Retinal pigment epithelial cell (primary cell): ENCODE measurements at regions not wholly inside any gene's neighbourhood (a gene's known extent, or its start where the extent isn't known, plus 50 kb on each side); places are given as distances from the start of the nearest gene placed in this dataset.

Source experiments
- DNase-seq: peaks from one replicate; pipeline ENCODE4 v3.0.0-alpha.2; 2010; ENCODE audit warnings: low read depth
- H3K4me3 ChIP-seq: 2 replicates; pipeline ENCODE4 v1.5.1; 2011; ENCODE audit warnings: mild to moderate bottlenecking, low read length, control low read depth, moderate library complexity
- TF ChIP-seq, protein P1 (sequence below): conservative IDR thresholded peaks from 2 replicates; pipeline ENCODE4 v1.5.1; 2011; ENCODE audit warnings: low read depth, low read length, control low read depth, inconsistent platforms

DNA sequence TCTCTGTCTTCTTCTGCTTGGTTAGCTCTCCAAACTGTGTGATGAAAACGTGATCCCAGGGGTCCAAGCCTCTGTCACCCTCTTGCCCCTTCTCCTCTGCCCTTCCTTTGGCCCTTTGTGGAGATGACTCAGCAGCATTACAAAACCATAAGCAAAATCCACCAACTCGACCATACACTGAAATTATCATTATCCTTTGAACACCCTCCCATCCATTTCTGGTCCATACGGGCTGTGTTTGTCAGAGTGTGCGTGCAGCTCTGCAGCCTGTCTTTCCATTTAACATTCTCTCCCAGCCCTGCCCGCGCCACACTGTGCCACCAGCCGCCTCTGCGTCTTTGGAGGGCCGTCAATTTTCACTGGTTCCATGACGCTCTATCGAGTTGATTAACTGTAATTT, 69.2 kb downstream of the SLC25A47 start:
- TF ChIP-seq, protein P1, sequence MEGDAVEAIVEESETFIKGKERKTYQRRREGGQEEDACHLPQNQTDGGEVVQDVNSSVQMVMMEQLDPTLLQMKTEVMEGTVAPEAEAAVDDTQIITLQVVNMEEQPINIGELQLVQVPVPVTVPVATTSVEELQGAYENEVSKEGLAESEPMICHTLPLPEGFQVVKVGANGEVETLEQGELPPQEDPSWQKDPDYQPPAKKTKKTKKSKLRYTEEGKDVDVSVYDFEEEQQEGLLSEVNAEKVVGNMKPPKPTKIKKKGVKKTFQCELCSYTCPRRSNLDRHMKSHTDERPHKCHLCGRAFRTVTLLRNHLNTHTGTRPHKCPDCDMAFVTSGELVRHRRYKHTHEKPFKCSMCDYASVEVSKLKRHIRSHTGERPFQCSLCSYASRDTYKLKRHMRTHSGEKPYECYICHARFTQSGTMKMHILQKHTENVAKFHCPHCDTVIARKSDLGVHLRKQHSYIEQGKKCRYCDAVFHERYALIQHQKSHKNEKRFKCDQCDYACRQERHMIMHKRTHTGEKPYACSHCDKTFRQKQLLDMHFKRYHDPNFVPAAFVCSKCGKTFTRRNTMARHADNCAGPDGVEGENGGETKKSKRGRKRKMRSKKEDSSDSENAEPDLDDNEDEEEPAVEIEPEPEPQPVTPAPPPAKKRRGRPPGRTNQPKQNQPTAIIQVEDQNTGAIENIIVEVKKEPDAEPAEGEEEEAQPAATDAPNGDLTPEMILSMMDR, result no peak
- no peak overlapping the region for H3K4me3 ChIP-seq
- DNase-seq, result no peak

DNA sequence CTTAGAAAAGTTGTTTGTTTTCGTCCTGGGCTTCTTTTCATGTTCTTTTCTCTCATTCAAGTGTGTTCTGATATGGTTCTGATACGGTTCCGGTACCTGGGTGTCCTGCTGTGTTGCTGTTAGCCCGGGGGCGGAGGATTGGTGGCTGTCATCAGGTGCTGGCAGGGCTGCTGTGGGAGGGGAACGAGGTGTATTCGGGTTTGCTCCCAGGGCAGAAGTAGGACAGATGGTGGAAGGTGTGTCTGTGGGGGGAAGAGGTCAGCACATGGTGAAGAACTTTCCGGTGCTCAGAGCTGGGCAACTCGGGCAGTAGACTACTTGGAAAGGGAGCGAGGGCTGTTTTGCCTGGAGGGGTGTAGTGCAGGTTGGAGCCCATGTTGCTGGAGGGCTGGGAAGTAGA, 70.2 kb downstream of the SLC25A47 start:
- TF ChIP-seq, protein P1, result no peak
- H3K4me3 ChIP-seq, result no peak overlapping the region
- DNase-seq, result no peak

DNA sequence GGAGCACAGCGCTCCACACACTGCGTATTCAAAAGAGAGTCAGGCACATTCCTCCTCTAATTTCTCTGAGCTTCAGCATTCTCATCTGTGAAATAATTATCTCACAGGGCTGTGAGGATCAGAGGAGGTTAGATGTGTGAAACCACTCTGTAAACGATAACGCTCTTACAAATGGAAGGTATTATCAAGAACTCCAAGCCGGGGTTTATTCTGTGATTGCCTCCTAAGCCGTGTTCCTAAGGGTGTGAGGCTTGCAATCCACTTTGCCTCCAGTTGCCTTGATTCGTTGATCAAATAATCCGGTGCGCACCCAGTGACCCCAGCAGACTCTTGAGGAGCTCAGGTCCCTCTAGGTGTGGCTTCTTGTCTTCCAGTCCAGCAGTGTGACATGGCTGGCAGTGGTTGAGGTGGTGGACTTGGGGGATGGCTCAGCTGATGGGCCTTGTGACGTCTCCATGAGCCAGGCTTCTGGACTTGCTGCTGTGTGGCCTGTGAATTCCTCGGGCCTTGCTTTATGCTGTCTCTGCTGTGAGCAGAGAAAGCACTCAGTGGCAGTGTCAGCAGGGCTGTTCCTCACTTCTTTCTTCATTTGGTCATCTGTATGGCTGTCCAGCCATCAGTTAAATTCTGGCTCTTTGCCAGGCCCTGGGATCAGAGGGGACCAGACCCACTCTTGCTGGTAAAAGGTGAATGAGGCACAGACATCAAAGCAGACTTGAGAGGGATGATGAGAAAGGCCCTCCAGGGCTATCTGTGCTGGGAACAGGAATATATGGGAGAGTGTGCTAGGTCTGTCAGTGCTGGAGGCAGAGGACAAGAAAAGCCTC, 71.0 kb downstream of the SLC25A47 start:
- TF ChIP-seq, protein P1, result no peak
- H3K4me3 ChIP-seq, result no peak overlapping the region
- DNase-seq, result no peak

DNA sequence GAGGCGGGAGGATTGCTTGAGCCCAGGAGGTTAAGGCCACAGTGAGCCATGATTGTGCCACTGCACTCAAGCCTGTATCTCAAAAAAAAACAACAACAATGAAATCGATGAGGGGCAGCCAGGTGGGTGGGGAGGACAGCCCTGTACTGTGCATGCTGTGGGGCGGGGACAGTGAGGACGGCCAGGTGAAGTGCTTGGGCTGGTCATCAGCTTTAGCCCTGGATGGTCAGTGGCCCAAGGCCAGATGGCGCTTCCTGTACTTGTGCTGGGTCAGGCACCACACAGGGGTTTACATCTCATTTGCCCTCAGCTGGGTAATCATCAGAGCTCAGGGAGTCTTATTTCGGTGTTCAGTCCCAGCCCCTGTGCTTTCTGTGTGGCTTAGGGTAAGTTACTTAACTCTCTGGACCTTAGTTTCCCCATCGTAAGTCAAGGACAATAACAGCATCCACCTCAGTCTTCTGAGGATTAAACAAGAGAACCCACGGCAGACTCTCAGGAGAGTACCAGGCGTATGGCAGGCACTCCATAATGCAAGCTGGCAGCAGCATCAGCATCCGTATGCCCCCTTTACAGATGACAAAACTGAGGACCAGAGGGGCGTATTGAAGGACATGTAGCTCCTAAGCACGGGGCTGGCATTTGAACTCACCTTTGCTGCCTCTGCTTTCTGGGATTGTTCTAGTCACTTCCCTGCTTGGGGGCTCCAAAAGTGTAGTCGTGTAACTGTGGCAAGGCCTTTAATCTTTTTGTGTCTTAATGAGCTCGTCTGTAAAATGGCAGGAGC, 71.9 kb downstream of the SLC25A47 start:
- no peak overlapping the region for H3K4me3 ChIP-seq
- TF ChIP-seq, protein P1, result no peak
- DNase-seq, result no peak

DNA sequence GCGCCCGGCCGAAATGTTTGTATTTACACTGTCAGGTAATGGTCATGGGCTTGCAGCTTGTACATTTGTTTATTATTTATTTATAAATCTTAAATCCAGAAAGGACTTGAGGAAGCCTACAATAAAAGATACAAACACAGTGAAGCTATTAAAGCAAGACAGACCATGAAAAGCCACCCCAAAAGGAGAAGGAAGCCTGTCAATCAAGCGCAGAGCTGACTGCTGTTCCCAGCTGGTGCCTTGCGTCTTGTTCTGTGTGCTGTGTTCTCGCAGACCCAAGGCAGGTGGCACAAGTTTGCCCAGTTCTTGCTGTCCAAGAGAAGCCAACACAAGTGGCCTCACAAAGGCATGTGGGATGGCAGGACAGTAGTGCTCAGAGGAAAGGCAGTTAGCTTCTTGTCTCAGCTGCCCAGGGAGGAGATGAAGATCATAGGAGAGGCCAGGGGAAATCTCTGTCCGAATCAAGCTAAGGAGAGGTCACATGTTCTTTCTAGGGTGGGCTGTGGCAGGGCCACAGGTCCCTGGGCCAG, 73.2 kb downstream of the SLC25A47 start:
- no peak for DNase-seq
- TF ChIP-seq, protein P1, result no peak
- H3K4me3 ChIP-seq, result no peak overlapping the region

DNA sequence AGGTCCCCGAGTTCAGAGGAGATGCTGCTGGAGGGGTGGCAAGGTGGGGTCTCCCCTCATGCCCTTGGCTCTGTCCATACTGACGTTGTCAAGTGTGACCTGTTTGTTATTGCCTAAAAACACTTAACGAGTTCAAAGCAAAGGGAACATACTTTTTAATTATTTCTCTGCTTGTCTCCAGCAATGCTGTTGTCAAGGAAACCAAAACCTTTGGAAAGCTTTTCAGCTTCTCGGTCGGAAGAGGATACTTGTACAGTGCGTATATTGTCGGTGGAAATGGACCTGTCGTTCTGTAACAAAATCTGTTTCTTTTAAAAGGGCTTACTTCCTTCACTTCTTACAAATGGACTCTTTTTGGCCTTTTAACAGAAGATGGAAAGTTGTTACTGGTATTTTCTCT, 73.9 kb downstream of the SLC25A47 start:
- DNase-seq, result no peak
- TF ChIP-seq, protein P1, result no peak
- H3K4me3 ChIP-seq, result no peak overlapping the region
